ENCODE measurements at regions not wholly inside any gene's neighbourhood (a gene's known extent, or its start where the extent isn't known, plus 50 kb on each side); places are given as distances from the start of the nearest gene placed in this dataset.

- Histone ChIP-seq H3K27ac (ENCODE audit: control insufficient read depth, insufficient read depth) (no peak overlapping the region), H3K4me3 (no peak overlapping the region), H3K79me2 (ENCODE audit: control insufficient read depth, insufficient read depth, low read length) (no peaks in the 10 kb centered on the region), H3K4me1 (ENCODE audit: control insufficient read depth, insufficient read depth, low read length) (no peaks in the 10 kb centered on the region), H3K4me2 (ENCODE audit: control insufficient read depth, insufficient read depth) (no peak overlapping the region), H4K20me1 (ENCODE audit: control insufficient read depth, insufficient read depth) (no peaks in the 10 kb centered on the region), H2AFZ (ENCODE audit: control insufficient read depth, low read depth, low read length) (no peak overlapping the region), H3K27me3 (replicated peaks in 1 of 2; ENCODE audit: control insufficient read depth in 2 of 2, insufficient read depth in 2 of 2, low read length in 1 of 2) (no peaks in the 10 kb centered on the region), H3K9me3 (replicated peaks; ENCODE audit: control insufficient read depth, insufficient read depth, low read length) (no peaks in the 10 kb centered on the region), H3K36me3 (ENCODE audit: control insufficient read depth in 2 of 2, insufficient read depth in 2 of 2, low read length in 1 of 2) (no peaks in the 10 kb centered on the region), H3K9ac (ENCODE audit: control insufficient read depth, insufficient read depth, low read length) (no peak overlapping the region)
- ATAC-seq (no peak), DNase-seq (ENCODE audit: low read depth, low spot score) (no peak), FAIRE-seq (no peak)
- 40% methylated on average over 3 of the region's 3 CpGs for WGBS (ENCODE audit: insufficient coverage, insufficient replicate concordance, low lambda C conversion rate, missing lambda C conversion rate)
- no TSS peak for BruUV-seq (replicated peaks)
- intact Hi-C loops (cut with micrococcal nuclease; ENCODE audit: unreplicated experiment) = no loop called here
- CTCF ChIA-PET = no interaction called here
- in situ Hi-C loops (cut with MboI) = no loop called here
- RAD21 ChIA-PET (ENCODE audit: unreplicated experiment) = no interaction called here
- SMC1A ChIA-PET (ENCODE audit: uncharacterized antibody, unreplicated experiment) = no interaction called here
- POLR2A ChIA-PET = no interaction called here
- no peak for TF ChIP-seq IRF3 (IDR thresholded peaks at IDR 0.05)
- no peak for TF ChIP-seq POLR2AphosphoS2 (IDR thresholded peaks at IDR 0.05; ENCODE audit: low read depth, low read length)
- TF ChIP-seq CBX5 (IDR thresholded peaks at IDR 0.05; ENCODE audit: low read depth) = no peak
- no peak for TF ChIP-seq NFXL1 (IDR thresholded peaks at IDR 0.05; ENCODE audit: borderline replicate concordance)
- no peak for TF ChIP-seq JUNB (IDR thresholded peaks at IDR 0.05)
- TF ChIP-seq TAF1 (IDR thresholded peaks at IDR 0.05; ENCODE audit: borderline replicate concordance, low read depth, low read length) = no peak
- no peak for TF ChIP-seq CHD4 (IDR thresholded peaks at IDR 0.05)
- no peak for TF ChIP-seq ZSCAN29 (IDR thresholded peaks at IDR 0.05)
These were observed 359.2 kb downstream of the FBXW7 start for GRCh38 chr4:152176627-152177214.

GRCh38 chr4:152175586-152175985, 360.3 kb downstream of the FBXW7 start:
- RAD21 ChIA-PET (ENCODE audit: unreplicated experiment) = interaction anchor here (0.6 kb wide), 1 partner anchor 411 kb away, joined by 3 read pairs; no protein-coding TSS in a partner anchor
- intact Hi-C loops (cut with micrococcal nuclease; ENCODE audit: unreplicated experiment) = no loop called here
- Histone ChIP-seq H3K36me3 (ENCODE audit: control insufficient read depth in 2 of 2, insufficient read depth in 2 of 2, low read length in 1 of 2) (no peaks in the 10 kb centered on the region), H3K9me3 (replicated peaks; ENCODE audit: control insufficient read depth, insufficient read depth, low read length) (no peaks in the 10 kb centered on the region), H4K20me1 (ENCODE audit: control insufficient read depth, insufficient read depth) (no peaks in the 10 kb centered on the region), H3K9ac (ENCODE audit: control insufficient read depth, insufficient read depth, low read length) (no peak overlapping the region), H3K4me1 (ENCODE audit: control insufficient read depth, insufficient read depth, low read length) (no peaks in the 10 kb centered on the region), H3K4me2 (ENCODE audit: control insufficient read depth, insufficient read depth) (no peak overlapping the region), H3K27ac (ENCODE audit: control insufficient read depth, insufficient read depth) (no peak overlapping the region), H2AFZ (ENCODE audit: control insufficient read depth, low read depth, low read length) (no peak overlapping the region), H3K79me2 (ENCODE audit: control insufficient read depth, insufficient read depth, low read length) (no peaks in the 10 kb centered on the region), H3K4me3 (no peak overlapping the region), H3K27me3 (replicated peaks in 1 of 2; ENCODE audit: control insufficient read depth in 2 of 2, insufficient read depth in 2 of 2, low read length in 1 of 2) (no peaks in the 10 kb centered on the region)
- no TSS peak for BruUV-seq (replicated peaks)
- ATAC-seq (no peak), FAIRE-seq (no peak), DNase-seq (ENCODE audit: low read depth, low spot score) (no peak)
- POLR2A ChIA-PET = no interaction called here
- CTCF ChIA-PET = no interaction called here
- SMC1A ChIA-PET (ENCODE audit: uncharacterized antibody, unreplicated experiment) = interaction anchor here (0.9 kb wide), 1 partner anchor 47 kb away, joined by 3 read pairs; no protein-coding TSS in a partner anchor
- in situ Hi-C loops (cut with MboI) = no loop called here
- WGBS (ENCODE audit: insufficient coverage, insufficient replicate concordance, low lambda C conversion rate, missing lambda C conversion rate) = 30% methylated on average over 2 of the region's 2 CpGs
- TF ChIP-seq HDAC6 (IDR thresholded peaks at IDR 0.05; ENCODE audit: unreplicated experiment) = no peak
- no peak for TF ChIP-seq FOS (IDR thresholded peaks at IDR 0.05; ENCODE audit: borderline replicate concordance, extremely low read depth, insufficient read length)
- TF ChIP-seq, protein P1, sequence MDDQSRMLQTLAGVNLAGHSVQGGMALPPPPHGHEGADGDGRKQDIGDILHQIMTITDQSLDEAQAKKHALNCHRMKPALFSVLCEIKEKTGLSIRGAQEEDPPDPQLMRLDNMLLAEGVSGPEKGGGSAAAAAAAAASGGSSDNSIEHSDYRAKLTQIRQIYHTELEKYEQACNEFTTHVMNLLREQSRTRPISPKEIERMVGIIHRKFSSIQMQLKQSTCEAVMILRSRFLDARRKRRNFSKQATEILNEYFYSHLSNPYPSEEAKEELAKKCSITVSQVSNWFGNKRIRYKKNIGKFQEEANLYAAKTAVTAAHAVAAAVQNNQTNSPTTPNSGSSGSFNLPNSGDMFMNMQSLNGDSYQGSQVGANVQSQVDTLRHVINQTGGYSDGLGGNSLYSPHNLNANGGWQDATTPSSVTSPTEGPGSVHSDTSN (IDR thresholded peaks at IDR 0.05; ENCODE audit: insufficient replicate concordance, low read depth, low read length) = no peak
- TF ChIP-seq ZNF687 (IDR thresholded peaks at IDR 0.05) = no peak
- TF ChIP-seq BCL11A (IDR thresholded peaks at IDR 0.05; ENCODE audit: low read depth, low read length) = no peak

All from GM12878 (cell line).